ENCODE measurements at regions not wholly inside any gene's neighbourhood (a gene's known extent, or its start where the extent isn't known, plus 50 kb on each side); places are given as distances from the start of the nearest gene placed in this dataset.

GRCh38 chr6:145506136-145506535 lies 229.2 kb downstream of the EPM2A start:
- Mint-ChIP-seq H3K27me3 (ENCODE audit: low read depth) (peaks cover 3% of the 10 kb centered on the region), H3K9me3 (peaks cover 25% of the 10 kb centered on the region), H3K4me3 (no peak overlapping the region), H3K36me3 (ENCODE audit: low read depth) (no peaks in the 10 kb centered on the region), H3K4me1 (no peaks in the 10 kb centered on the region), H3K27ac (no peak overlapping the region)
- no peak for TF ChIP-seq CTCF (IDR thresholded peaks at IDR 0.05; ENCODE audit: unreplicated experiment in 3 of 3)

GRCh38 chr6:145506565-145506964 lies 228.8 kb downstream of the EPM2A start:
- no peak for TF ChIP-seq CTCF (IDR thresholded peaks at IDR 0.05; ENCODE audit: unreplicated experiment in 3 of 3)
- Mint-ChIP-seq H3K27ac (no peak overlapping the region), H3K9me3 (peaks cover 25% of the 10 kb centered on the region), H3K4me3 (no peak overlapping the region), H3K36me3 (ENCODE audit: low read depth) (no peaks in the 10 kb centered on the region), H3K27me3 (ENCODE audit: low read depth) (peaks cover 3% of the 10 kb centered on the region), H3K4me1 (no peaks in the 10 kb centered on the region)

- Mint-ChIP-seq H3K36me3 (ENCODE audit: low read depth) (no peaks in the 10 kb centered on the region), H3K4me1 (no peaks in the 10 kb centered on the region), H3K9me3 (peaks cover 29% of the 10 kb centered on the region), H3K27ac (no peak overlapping the region), H3K27me3 (ENCODE audit: low read depth) (peaks cover 3% of the 10 kb centered on the region), H3K4me3 (no peak overlapping the region)
- TF ChIP-seq CTCF (IDR thresholded peaks at IDR 0.05; ENCODE audit: unreplicated experiment in 3 of 3) = no peak
These were observed 228.1 kb downstream of the EPM2A start for GRCh38 chr6:145507239-145507638.

- Mint-ChIP-seq H3K27me3 (ENCODE audit: low read depth) (peaks cover 3% of the 10 kb centered on the region), H3K9me3 (peaks cover 32% of the 10 kb centered on the region), H3K27ac (no peak overlapping the region), H3K4me3 (no peak overlapping the region), H3K36me3 (ENCODE audit: low read depth) (no peaks in the 10 kb centered on the region), H3K4me1 (no peaks in the 10 kb centered on the region)
- no peak for TF ChIP-seq CTCF (IDR thresholded peaks at IDR 0.05; ENCODE audit: unreplicated experiment in 3 of 3)
These were observed 227.2 kb downstream of the EPM2A start for GRCh38 chr6:145508107-145508506.

- Mint-ChIP-seq H3K36me3 (ENCODE audit: low read depth) (no peaks in the 10 kb centered on the region), H3K27ac (no peak overlapping the region), H3K4me3 (no peak overlapping the region), H3K4me1 (no peaks in the 10 kb centered on the region), H3K9me3 (peaks cover 3% of the 10 kb centered on the region), H3K27me3 (ENCODE audit: low read depth) (no peaks in the 10 kb centered on the region)
- no peak for TF ChIP-seq CTCF (IDR thresholded peaks at IDR 0.05; ENCODE audit: unreplicated experiment in 3 of 3)
These were observed 217.8 kb downstream of the EPM2A start for GRCh38 chr6:145517492-145517891.

- TF ChIP-seq CTCF (IDR thresholded peaks at IDR 0.05; ENCODE audit: unreplicated experiment in 3 of 3) = no peak
- H3K27me3 Mint-ChIP-seq (ENCODE audit: low read depth) = no peaks in the 10 kb centered on the region
- H3K27ac Mint-ChIP-seq = no peak overlapping the region
- H3K9me3 Mint-ChIP-seq = no peaks in the 10 kb centered on the region
- H3K4me3 Mint-ChIP-seq = no peak overlapping the region
- no peaks in the 10 kb centered on the region for H3K36me3 Mint-ChIP-seq (ENCODE audit: low read depth)
- H3K4me1 Mint-ChIP-seq = no peaks in the 10 kb centered on the region
These were observed 210.3 kb downstream of the EPM2A start for GRCh38 chr6:145525038-145525437.

Measured in nephron (organoid).